Panc1 (cell line): ENCODE measurements at regions not wholly inside any gene's neighbourhood (a gene's known extent, or its start where the extent isn't known, plus 50 kb on each side); places are given as distances from the start of the nearest gene placed in this dataset.

Experiments
- CTCF ChIP-seq: fragments of 450-650 bp; IDR thresholded peaks from 2 replicates; pipeline ENCODE4 v1.5.1; 2017; ENCODE audit warnings: mild to moderate bottlenecking
- POLR2AphosphoS5 ChIP-seq: IDR thresholded peaks from 2 replicates; pipeline ENCODE4 v1.6.1; 2012; ENCODE audit warnings: mild to moderate bottlenecking, low read depth, low read length, moderate library complexity
- SIN3A ChIP-seq: IDR thresholded peaks from 2 replicates; pipeline ENCODE4 v1.6.1; 2012; ENCODE audit warnings: low read depth, mild to moderate bottlenecking, low read length, moderate library complexity, borderline replicate concordance; ENCODE audit not compliant: insufficient read depth
- TCF7L2 ChIP-seq: IDR thresholded peaks from 2 replicates; pipeline ENCODE4 v1.6.1; 2011; ENCODE audit warnings: mild to moderate bottlenecking, low read depth, low read length, inconsistent platforms

GRCh38 chr10:59971915-59972314, 65.6 kb upstream of the CCDC6 start:
- TF ChIP-seq CTCF (no peak), POLR2AphosphoS5 (no peak), SIN3A (no peak), TCF7L2 (no peak)
